Stimulated activated CD8-positive, alpha-beta memory T cell treated with anti-CD3 and anti-CD28 coated beads, Interleukin-4, amount 100 ng/mL, for 1 hour (primary cell): ENCODE measurements at regions not wholly inside any gene's neighbourhood (a gene's known extent, or its start where the extent isn't known, plus 50 kb on each side); places are given as distances from the start of the nearest gene placed in this dataset.

ENCODE experiments used
- DNase-seq, 2 donors: peaks; one replicate each; pipeline ENCODE4 v3.0.0-alpha.2; 2020; ENCODE audit warnings: low read depth in 2 of 2, low spot score in 1 of 2

DNA sequence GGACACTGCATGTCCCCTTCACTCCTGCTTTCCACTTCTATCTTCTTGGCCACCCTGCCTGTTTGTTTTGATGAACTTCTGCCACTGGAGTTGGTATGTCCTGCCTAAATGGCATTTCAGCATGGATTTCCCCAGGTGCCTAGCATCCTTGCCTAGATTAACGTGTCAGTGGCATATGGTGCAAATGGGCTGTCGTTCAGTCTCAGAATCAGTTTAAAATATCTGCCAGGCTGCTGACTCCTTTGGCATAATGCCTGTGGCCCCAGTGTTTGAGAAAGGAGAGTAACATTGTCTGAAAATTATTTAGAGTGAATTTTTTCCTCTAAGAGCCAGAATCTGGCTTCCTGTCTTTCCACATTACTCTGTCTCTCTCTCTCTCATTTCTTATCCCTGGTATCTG, 64.9 kb upstream of the BARHL2 start:
- no peak for DNase-seq

- DNase-seq: no peak
Measured at GRCh38 chr1:90781534-90781933, 64.4 kb upstream of the BARHL2 start.

DNA sequence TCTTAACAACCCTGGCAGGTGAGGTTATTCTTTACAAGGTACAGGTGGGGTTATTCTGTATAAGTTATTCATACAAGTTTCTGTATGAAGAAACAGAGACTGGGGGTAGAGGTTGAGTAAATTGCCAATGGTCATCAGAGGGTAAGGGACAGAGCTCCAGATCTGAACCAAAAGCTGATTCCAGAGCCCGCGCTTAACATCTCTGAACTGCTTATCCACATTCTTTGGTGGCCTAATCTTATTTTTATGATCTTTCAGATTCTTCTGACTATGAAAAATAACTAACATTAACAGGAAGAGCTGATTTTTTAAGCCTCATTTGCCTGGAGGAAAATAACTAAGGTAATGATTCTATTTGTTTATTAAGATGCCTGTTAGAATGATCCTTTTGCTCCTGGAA, 63.9 kb upstream of the BARHL2 start:
- no peak for DNase-seq

- DNase-seq: no peak
Measured at GRCh38 chr1:90779573-90779972, 62.5 kb upstream of the BARHL2 start.

- DNase-seq: no peak
Measured at GRCh38 chr1:90778486-90778885, 61.4 kb upstream of the BARHL2 start.

- no peak for DNase-seq
Measured at GRCh38 chr1:90773812-90774211, 56.7 kb upstream of the BARHL2 start.

DNA sequence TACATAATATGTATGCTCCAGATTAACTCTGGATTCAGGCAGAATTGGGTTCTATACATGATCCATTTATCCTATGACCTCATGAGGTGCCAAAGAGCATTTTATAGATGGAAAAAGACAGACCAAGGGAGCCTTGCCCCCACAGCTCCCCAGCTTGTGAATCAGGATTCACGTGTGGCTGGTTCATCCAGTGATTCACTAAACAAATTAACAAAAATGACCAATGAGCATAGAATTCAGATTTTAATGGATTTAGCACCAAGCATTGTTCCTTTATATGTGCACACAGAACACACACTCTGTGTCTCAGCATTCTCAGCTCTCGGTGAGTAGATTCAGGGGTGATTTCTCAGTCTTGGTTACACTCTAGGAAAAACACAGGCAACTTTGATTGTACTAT, 51.7 kb upstream of the BARHL2 start:
- no peak for DNase-seq

- DNase-seq: no peak
Measured at GRCh38 chr1:90768098-90768497, 51.0 kb upstream of the BARHL2 start.
